HG02885 (cell line): ENCODE measurements at regions not wholly inside any gene's neighbourhood (a gene's known extent, or its start where the extent isn't known, plus 50 kb on each side); places are given as distances from the start of the nearest gene placed in this dataset.

ENCODE experiments used
- ATAC-seq: cut with Tn5 transposase; IDR thresholded peaks from one replicate; pipeline ENCODE4 v1.9.1; 2021; ENCODE audit warnings: mild to moderate bottlenecking; ENCODE audit not compliant: unreplicated experiment, poor library complexity

GRCh38 chr7:125681508-125681907, 751.9 kb upstream of the POT1 start:
- peak; percentile 86 for ATAC-seq

- no peak for ATAC-seq
Observed at GRCh38 chr7:125678771-125679170, 749.1 kb upstream of the POT1 start.

GRCh38 chr7:125675640-125676039, 746.0 kb upstream of the POT1 start:
- no peak for ATAC-seq

GRCh38 chr7:125675169-125675568, 745.5 kb upstream of the POT1 start:
- no peak for ATAC-seq

- ATAC-seq, result no peak
Observed at GRCh38 chr7:125670926-125671572, 741.4 kb upstream of the POT1 start.

- no peak for ATAC-seq
Observed at GRCh38 chr7:125668321-125668993, 738.8 kb upstream of the POT1 start.

- no peak for ATAC-seq
Observed at GRCh38 chr7:125664625-125665024, 735.0 kb upstream of the POT1 start.

- no peak for ATAC-seq
Observed at GRCh38 chr7:125663961-125664360, 734.3 kb upstream of the POT1 start.

GRCh38 chr7:125661677-125662076, 732.1 kb upstream of the POT1 start:
- no peak for ATAC-seq

GRCh38 chr7:125661006-125661405, 731.4 kb upstream of the POT1 start:
- no peak for ATAC-seq

- ATAC-seq, result peak; percentile 48
Observed at GRCh38 chr7:125654076-125654475, 724.5 kb upstream of the POT1 start.

- ATAC-seq, result no peak
Observed at GRCh38 chr7:125651823-125652528, 722.4 kb upstream of the POT1 start.

- no peak for ATAC-seq
Observed at GRCh38 chr7:125648543-125648942, 718.9 kb upstream of the POT1 start.

- no peak for ATAC-seq
Observed at GRCh38 chr7:125645770-125646169, 716.1 kb upstream of the POT1 start.

- no peak for ATAC-seq
Observed at GRCh38 chr7:125644109-125644508, 714.5 kb upstream of the POT1 start.

- ATAC-seq, result no peak
Observed at GRCh38 chr7:125643302-125643701, 713.7 kb upstream of the POT1 start.

- no peak for ATAC-seq
Observed at GRCh38 chr7:125641884-125642283, 712.3 kb upstream of the POT1 start.

GRCh38 chr7:125636320-125636962, 706.8 kb upstream of the POT1 start:
- ATAC-seq, result no peak

GRCh38 chr7:125618516-125618915, 688.9 kb upstream of the POT1 start:
- ATAC-seq, result no peak

- no peak for ATAC-seq
Observed at GRCh38 chr7:125611582-125611981, 682.0 kb upstream of the POT1 start.

GRCh38 chr7:125606671-125607070, 677.0 kb upstream of the POT1 start:
- no peak for ATAC-seq
